KMS-11 (cell line): ENCODE measurements at regions not wholly inside any gene's neighbourhood (a gene's known extent, or its start where the extent isn't known, plus 50 kb on each side); places are given as distances from the start of the nearest gene placed in this dataset.

Experiments used
- H2AFZ ChIP-seq: fragments of 200-600 bp; sonication (generic); 2 replicates; pipeline ENCODE4 v1.6.1; 2016; ENCODE audit warnings: antibody characterized with exemption, mixed run types, low read depth
- H3K27ac ChIP-seq: fragments of 200-600 bp; sonication (generic); 2 replicates; pipeline ENCODE4 v1.6.1; 2016; ENCODE audit warnings: mild to moderate bottlenecking, mixed run types
- H3K27me3 ChIP-seq: fragments of 200-600 bp; sonication (generic); 2 replicates; pipeline ENCODE4 v1.6.1; 2017; ENCODE audit warnings: mild to moderate bottlenecking, low read depth, mixed run types, moderate library complexity; ENCODE audit not compliant: insufficient read depth
- H3K36me3 ChIP-seq: fragments of 200-600 bp; sonication (generic); 2 replicates; pipeline ENCODE4 v1.6.1; 2017; ENCODE audit warnings: mild to moderate bottlenecking, mixed run types; ENCODE audit not compliant: insufficient read depth
- H3K4me1 ChIP-seq: fragments of 200-600 bp; sonication (generic); 2 replicates; pipeline ENCODE4 v1.6.1; 2016; ENCODE audit warnings: mild to moderate bottlenecking, low read depth, mixed run types; ENCODE audit not compliant: poor library complexity, severe bottlenecking
- H3K4me2 ChIP-seq: fragments of 200-600 bp; sonication (generic); 2 replicates; pipeline ENCODE4 v1.7.0; 2016; ENCODE audit warnings: mild to moderate bottlenecking, mixed run types
- H3K4me3 ChIP-seq: fragments of 200-600 bp; sonication (generic); IDR thresholded peaks from 2 replicates; pipeline ENCODE4 v1.6.1; 2017; ENCODE audit warnings: low read depth, low read length, mixed read lengths; ENCODE audit not compliant: insufficient read depth
- H3K79me2 ChIP-seq: fragments of 200-600 bp; sonication (generic); 2 replicates; pipeline ENCODE4 v1.6.1; 2016; ENCODE audit warnings: low read depth, mixed run types; ENCODE audit not compliant: insufficient read depth
- H3K9ac ChIP-seq: fragments of 200-600 bp; sonication (generic); 2 replicates; pipeline ENCODE4 v1.6.1; 2016; ENCODE audit warnings: mild to moderate bottlenecking, mixed run types
- H4K20me1 ChIP-seq: fragments of 200-600 bp; sonication (generic); 2 replicates; pipeline ENCODE4 v1.6.1; 2016; ENCODE audit warnings: mild to moderate bottlenecking, mixed run types; ENCODE audit not compliant: insufficient read depth
- TF ChIP-seq, protein P1 (sequence below): fragments of 200-600 bp; sonication (generic); conservative IDR thresholded peaks from 2 replicates; pipeline ENCODE4 v1.6.1; 2017; ENCODE audit warnings: low read depth, mild to moderate bottlenecking, antibody characterized with exemption, low read length, moderate library complexity, mixed read lengths

GRCh38 chr11:104796301-104796700, 102.0 kb downstream of the CASP12 start:
- TF ChIP-seq, protein P1, sequence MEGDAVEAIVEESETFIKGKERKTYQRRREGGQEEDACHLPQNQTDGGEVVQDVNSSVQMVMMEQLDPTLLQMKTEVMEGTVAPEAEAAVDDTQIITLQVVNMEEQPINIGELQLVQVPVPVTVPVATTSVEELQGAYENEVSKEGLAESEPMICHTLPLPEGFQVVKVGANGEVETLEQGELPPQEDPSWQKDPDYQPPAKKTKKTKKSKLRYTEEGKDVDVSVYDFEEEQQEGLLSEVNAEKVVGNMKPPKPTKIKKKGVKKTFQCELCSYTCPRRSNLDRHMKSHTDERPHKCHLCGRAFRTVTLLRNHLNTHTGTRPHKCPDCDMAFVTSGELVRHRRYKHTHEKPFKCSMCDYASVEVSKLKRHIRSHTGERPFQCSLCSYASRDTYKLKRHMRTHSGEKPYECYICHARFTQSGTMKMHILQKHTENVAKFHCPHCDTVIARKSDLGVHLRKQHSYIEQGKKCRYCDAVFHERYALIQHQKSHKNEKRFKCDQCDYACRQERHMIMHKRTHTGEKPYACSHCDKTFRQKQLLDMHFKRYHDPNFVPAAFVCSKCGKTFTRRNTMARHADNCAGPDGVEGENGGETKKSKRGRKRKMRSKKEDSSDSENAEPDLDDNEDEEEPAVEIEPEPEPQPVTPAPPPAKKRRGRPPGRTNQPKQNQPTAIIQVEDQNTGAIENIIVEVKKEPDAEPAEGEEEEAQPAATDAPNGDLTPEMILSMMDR = no peak
- no peak overlapping the region for H3K27ac ChIP-seq
- peaks cover 22% of the 10 kb centered on the region for H3K4me1 ChIP-seq
- H3K36me3 ChIP-seq = no peaks in the 10 kb centered on the region
- no peak overlapping the region for H3K4me2 ChIP-seq
- no peaks in the 10 kb centered on the region for H4K20me1 ChIP-seq
- H3K27me3 ChIP-seq = no peaks in the 10 kb centered on the region
- no peak overlapping the region for H3K9ac ChIP-seq
- no peak overlapping the region for H2AFZ ChIP-seq
- no peaks in the 10 kb centered on the region for H3K79me2 ChIP-seq
- no peak overlapping the region for H3K4me3 ChIP-seq

GRCh38 chr11:104795501-104796213, 102.6 kb downstream of the CASP12 start:
- Histone ChIP-seq H3K27ac (no peak overlapping the region), H3K4me1 (peaks cover 22% of the 10 kb centered on the region), H3K27me3 (no peaks in the 10 kb centered on the region), H3K36me3 (no peaks in the 10 kb centered on the region), H3K4me3 (no peak overlapping the region), H3K4me2 (no peak overlapping the region), H4K20me1 (no peaks in the 10 kb centered on the region), H3K79me2 (no peaks in the 10 kb centered on the region), H2AFZ (no peak overlapping the region), H3K9ac (no peak overlapping the region)
- TF ChIP-seq, protein P1 = no peak

DNA sequence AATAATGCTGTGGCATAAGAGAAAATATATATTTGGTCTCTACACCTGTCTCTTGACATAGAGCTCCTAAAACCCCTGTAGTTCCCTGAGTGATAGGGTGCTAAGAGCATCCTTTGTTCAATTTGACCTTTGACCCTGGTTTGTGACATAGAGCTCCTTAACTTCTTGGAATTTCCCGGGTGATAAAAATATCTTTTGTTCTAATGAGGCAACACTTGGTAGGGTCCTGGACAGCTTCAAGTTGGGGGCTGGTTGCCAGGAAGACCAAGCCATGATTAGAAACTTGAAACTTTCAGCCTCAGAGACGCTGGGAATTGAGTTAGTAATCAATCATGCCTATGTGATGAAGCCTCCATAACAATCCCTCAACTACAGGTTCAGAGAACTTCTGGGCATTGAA, 105.4 kb downstream of the CASP12 start:
- Histone ChIP-seq H3K9ac (no peak overlapping the region), H3K4me3 (no peak overlapping the region), H2AFZ (no peak overlapping the region), H4K20me1 (no peaks in the 10 kb centered on the region), H3K27me3 (no peaks in the 10 kb centered on the region), H3K4me1 (peaks cover 6% of the 10 kb centered on the region), H3K27ac (no peak overlapping the region), H3K79me2 (no peaks in the 10 kb centered on the region), H3K36me3 (no peaks in the 10 kb centered on the region), H3K4me2 (no peak overlapping the region)
- TF ChIP-seq, protein P1 = no peak

DNA sequence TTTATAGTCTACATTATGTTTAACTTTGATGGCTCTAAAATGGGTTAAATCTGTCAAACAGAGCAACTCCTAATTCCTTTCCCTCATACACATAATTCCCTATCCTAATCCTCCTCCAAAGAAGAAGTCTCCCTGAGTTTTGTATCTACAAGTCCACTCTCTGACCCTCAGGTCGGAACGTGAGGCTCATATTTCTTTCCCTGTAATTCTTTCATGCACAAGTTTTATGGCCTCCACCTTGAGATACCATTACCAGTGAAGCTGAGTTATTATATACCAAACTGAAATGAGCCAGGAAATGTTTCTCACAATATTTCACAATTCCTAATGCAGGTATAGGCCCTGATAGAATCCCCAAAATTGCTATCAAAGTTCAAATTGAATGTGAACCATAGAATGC, 106.4 kb downstream of the CASP12 start:
- no peaks in the 10 kb centered on the region for H3K36me3 ChIP-seq
- TF ChIP-seq, protein P1 = no peak

More for the DNA sequence above, 106.4 kb downstream of the CASP12 start:
- Histone ChIP-seq H3K27me3 (no peaks in the 10 kb centered on the region), H2AFZ (no peak overlapping the region), H3K9ac (no peak overlapping the region), H3K4me1 (peaks cover 6% of the 10 kb centered on the region), H3K27ac (no peak overlapping the region), H3K4me3 (no peak overlapping the region), H3K4me2 (no peak overlapping the region), H4K20me1 (no peaks in the 10 kb centered on the region), H3K79me2 (no peaks in the 10 kb centered on the region)
